Body of pancreas (tissue), 4 donors: ENCODE measurements at regions not wholly inside any gene's neighbourhood (a gene's known extent, or its start where the extent isn't known, plus 50 kb on each side); places are given as distances from the start of the nearest gene placed in this dataset.

Experiments
- ATAC-seq: fragments of 150-250 bp; one replicate; pipeline ENCODE4 v1.9.1; 2016
- DNase-seq, 4 donors: peaks; one replicate each; pipeline ENCODE4 v3.0.0-alpha.2; 2019
- H3K27ac ChIP-seq, 4 donors: fragments of 200-600 bp; sonication (generic); 1 replicate in 3 of 4; 2 replicates in 1 of 4; pipeline versions ENCODE4 v1.5.1 to v1.6.1; 2016 to 2019; ENCODE audit warnings: mild to moderate bottlenecking in 1 of 4, mixed read lengths in 1 of 4, moderate library complexity in 1 of 4
- H3K27me3 ChIP-seq, 2 donors: fragments of 200-600 bp; sonication (generic); one replicate each; pipeline ENCODE4 v1.6.0; 2016; ENCODE audit warnings: mild to moderate bottlenecking in 1 of 2
- H3K36me3 ChIP-seq, 2 donors: fragments of 200-600 bp; sonication (generic); replicated peaks in 1 of 2; 2 replicates each; pipeline ENCODE4 v1.5.1; 2016; ENCODE audit warnings: low read depth in 2 of 2; ENCODE audit not compliant: insufficient read depth in 1 of 2
- H3K4me1 ChIP-seq: fragments of 200-600 bp; sonication (generic); one replicate; pipeline ENCODE4 v1.6.0; 2016
- H3K4me3 ChIP-seq, 2 donors: fragments of 200-600 bp; sonication (generic); 1 replicate in 1 of 2; 2 replicates in 1 of 2; pipeline ENCODE4 v1.5.1; 2016 to 2019
- H3K9me3 ChIP-seq, 3 donors: fragments of 200-600 bp; sonication (generic); 1 replicate in 2 of 3; 2 replicates in 1 of 3; pipeline ENCODE4 v1.5.1; 2016
- POLR2A ChIP-seq, 3 donors: fragments of 450-650 bp; IDR thresholded peaks; one replicate each; pipeline ENCODE4 v1.6.1; 2016; ENCODE audit warnings: antibody characterized with exemption in 3 of 3, mild to moderate bottlenecking in 2 of 3
- WGBS, 2 donors: methylation state at CpG; one replicate each; pipeline ENCODE4 v1.1.5; 2017; 5-methylcytosine and 5-hydroxymethylcytosine counted together
- intact Hi-C: fragments of 100-400 bp; cut with DNase I; formaldehyde crosslinking; loops from one replicate; pipeline ENCODE4 v1.15.1; 2023
- TF ChIP-seq, protein P1 (sequence below), 7 experiments: fragments of 450-650 bp in 4 of 7; fragments of 200-600 bp in 3 of 7; sonication (generic) in 3 of 7; IDR thresholded peaks; one replicate each; pipeline ENCODE4 v1.5.1; 2016 to 2019; ENCODE audit warnings: antibody characterized with exemption in 7 of 7

DNA sequence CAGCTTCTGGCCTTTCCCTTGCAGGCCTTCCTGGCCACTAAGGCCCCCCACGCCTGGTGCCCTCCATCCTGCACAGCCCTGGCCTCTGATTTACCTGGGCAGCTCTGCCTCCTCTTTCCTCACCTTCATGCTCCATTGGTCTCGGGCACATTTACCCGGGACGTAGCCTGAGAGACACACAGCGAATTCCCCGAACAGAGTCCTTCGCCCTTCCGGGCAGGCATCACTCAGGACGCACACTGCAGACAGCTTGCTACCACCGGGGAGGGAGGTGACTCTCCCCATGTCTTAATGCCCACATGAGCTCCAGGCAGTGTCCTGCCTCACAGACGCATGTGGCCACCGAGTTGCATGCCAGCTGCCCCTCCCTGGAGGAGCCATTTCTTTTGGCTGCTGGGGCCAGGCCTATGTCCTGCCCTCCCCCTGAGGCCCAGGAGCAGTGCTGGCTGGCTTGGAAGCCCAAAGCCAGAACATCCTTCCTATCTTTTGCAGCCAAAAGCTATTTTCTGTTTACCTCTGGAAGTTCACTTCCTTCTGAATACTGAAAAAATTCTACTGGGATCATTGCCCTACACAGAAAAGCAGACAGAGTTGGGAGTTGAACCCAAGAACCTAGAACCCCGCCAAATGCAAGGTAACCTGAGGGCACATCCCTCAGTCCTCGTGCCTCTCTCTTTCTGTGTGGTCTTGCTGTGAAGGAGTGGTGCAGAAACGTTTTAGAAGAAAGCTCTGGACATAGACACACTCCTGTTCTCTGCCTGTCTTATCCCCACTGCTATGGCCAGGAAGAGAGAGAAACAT is 209.5 kb downstream of the TOMM20 start:
- Histone ChIP-seq H3K36me3 (no peaks in the 10 kb centered on the region), H3K4me3 (no peak overlapping the region), H3K27ac (peak overlapping the region; percentile 33 to 82 (median 78)), H3K27me3 (no peaks in the 10 kb centered on the region), H3K9me3 (no peaks in the 10 kb centered on the region), H3K4me1 (peaks cover 64% of the 10 kb centered on the region)
- intact Hi-C loops: no loop called here
- DNase-seq (peak in 2 of 4 donors; percentile 28 to 37), ATAC-seq (no peak)
- 84 to 88% methylated on average over 15 of the region's 15 CpGs for WGBS, 2 donors
- TF ChIP-seq POLR2A (IDR thresholded peaks at IDR 0.05): no peak
- TF ChIP-seq, protein P1, sequence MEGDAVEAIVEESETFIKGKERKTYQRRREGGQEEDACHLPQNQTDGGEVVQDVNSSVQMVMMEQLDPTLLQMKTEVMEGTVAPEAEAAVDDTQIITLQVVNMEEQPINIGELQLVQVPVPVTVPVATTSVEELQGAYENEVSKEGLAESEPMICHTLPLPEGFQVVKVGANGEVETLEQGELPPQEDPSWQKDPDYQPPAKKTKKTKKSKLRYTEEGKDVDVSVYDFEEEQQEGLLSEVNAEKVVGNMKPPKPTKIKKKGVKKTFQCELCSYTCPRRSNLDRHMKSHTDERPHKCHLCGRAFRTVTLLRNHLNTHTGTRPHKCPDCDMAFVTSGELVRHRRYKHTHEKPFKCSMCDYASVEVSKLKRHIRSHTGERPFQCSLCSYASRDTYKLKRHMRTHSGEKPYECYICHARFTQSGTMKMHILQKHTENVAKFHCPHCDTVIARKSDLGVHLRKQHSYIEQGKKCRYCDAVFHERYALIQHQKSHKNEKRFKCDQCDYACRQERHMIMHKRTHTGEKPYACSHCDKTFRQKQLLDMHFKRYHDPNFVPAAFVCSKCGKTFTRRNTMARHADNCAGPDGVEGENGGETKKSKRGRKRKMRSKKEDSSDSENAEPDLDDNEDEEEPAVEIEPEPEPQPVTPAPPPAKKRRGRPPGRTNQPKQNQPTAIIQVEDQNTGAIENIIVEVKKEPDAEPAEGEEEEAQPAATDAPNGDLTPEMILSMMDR (IDR thresholded peaks at IDR 0.05): no peak

DNA sequence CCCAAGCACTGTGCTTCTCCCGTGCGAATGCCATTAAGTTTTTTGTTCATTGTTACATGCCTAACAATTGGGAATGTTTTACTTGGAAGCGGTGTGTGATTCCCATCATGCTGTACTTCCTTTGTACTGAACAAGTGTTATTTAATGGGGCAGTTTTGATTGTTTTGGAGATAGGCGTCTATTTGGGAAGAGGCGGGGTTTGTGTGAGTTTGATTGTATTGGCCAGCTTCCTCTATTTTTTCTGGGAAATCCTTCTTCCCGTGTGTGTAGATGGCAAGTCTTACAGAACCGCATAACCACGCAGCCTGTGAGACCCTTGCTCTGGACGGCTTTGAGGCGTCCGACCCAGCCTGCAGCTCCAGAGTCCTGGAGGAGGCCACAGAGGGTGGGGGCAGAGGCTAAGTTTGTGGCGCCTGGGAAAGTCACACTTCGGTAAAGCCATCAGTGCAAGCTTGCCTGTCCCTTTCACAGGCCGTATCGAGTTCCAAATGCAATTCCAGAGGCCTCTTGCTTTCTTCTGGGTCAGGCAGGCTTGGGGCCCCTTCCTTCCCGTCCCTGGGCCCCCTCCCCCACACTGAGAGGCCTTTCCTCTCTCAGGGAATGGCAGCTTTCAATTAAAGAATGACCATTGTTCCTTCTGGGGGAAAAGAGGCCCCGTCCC is 210.3 kb downstream of the TOMM20 start:
- intact Hi-C loops: no loop called here
- Histone ChIP-seq H3K27me3 (no peaks in the 10 kb centered on the region), H3K36me3 (no peaks in the 10 kb centered on the region), H3K4me3 (no peak overlapping the region), H3K9me3 (no peaks in the 10 kb centered on the region), H3K4me1 (peaks cover 70% of the 10 kb centered on the region), H3K27ac (peak overlapping the region; percentile 78 to 82 (median 80))
- peak; percentile 80 for ATAC-seq
- TF ChIP-seq POLR2A (IDR thresholded peaks at IDR 0.05): peak in 2 of 3 donors; percentile 22 to 35
- TF ChIP-seq, protein P1 (IDR thresholded peaks at IDR 0.05): peak in 3 of 7 experiments; percentile 3 to 10 (median 7)
- WGBS, 2 donors: 13 to 14% methylated on average over 9 to 17 of the region's 17 CpGs
- peak; percentile 40 to 64 (median 47) for DNase-seq

DNA sequence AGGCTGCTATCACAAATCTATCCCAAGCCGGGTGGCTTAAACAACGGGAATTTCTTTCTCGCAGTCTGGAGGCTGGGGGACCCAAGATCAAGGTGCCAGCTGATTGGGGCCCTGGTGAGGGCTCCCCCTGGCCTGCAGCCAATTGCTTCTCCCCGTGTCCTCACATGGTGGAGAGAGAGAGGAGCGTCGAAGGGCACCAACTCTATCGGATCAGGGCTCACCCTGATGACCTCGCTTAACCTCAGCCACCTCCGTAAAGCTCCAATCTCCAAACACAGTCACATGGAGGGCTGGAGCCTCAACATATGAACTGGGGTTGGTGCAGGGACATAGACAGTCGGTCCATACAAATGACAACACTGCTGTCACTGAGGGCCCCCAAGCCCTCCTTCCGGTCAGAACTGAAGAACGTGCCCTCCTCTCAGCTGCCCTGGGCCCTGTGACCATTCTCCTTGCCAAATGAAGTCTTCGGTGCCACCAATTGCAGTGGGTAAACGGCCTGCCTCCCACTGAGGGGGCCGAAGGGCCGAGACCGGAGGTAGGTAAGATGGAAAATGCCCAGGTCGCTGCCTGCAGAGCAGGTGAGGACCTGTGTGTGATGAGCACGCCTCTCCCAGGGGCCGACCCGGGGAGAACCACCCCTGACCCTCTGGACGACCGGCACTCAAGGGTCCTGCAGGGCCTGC is 211.0 kb downstream of the TOMM20 start:
- H3K27ac ChIP-seq: peak overlapping the region; percentile 78 to 82 (median 80)
- intact Hi-C loops: no loop called here
- H3K4me1 ChIP-seq: peaks cover 77% of the 10 kb centered on the region
- no peak overlapping the region for H3K4me3 ChIP-seq
- DNase-seq (peak in 2 of 4 donors; percentile 10 to 36), ATAC-seq (no peak)
- no peak for TF ChIP-seq POLR2A (IDR thresholded peaks at IDR 0.05)
- no peaks in the 10 kb centered on the region for H3K9me3 ChIP-seq
- 69 to 72% methylated on average over 15 to 23 of the region's 23 CpGs for WGBS, 2 donors
- H3K27me3 ChIP-seq: no peaks in the 10 kb centered on the region
- no peaks in the 10 kb centered on the region for H3K36me3 ChIP-seq

DNA sequence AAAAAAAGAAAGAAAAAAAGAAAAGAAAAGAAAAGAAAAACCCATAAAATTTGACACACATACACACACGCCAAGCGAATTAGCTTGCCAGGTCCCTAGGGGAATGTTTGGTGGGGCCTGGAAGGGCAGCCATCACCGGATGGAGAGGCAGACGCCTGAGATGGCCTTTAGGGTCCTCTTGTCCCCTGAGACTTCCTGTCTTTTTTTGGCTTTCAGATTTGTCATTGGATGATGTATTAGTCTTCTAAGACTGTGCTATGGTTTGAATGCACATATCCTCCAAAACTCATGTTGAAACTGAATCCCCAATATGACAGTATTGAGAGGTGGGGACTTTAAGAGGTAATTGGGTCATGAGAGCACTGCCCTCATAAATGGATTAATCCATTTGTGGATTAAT is 211.8 kb downstream of the TOMM20 start:
- Histone ChIP-seq H3K36me3 (no peaks in the 10 kb centered on the region), H3K9me3 (no peaks in the 10 kb centered on the region), H3K27me3 (no peaks in the 10 kb centered on the region), H3K4me3 (no peak overlapping the region), H3K4me1 (peaks cover 78% of the 10 kb centered on the region), H3K27ac (peak overlapping the region; percentile 54 to 81 (median 78))
- intact Hi-C loops: no loop called here
- peak in 1 of 4 donors; percentile 7 for DNase-seq
- no peak for TF ChIP-seq POLR2A (IDR thresholded peaks at IDR 0.05)
- TF ChIP-seq, protein P1 (IDR thresholded peaks at IDR 0.05): no peak
- WGBS, 2 donors: 81 to 86% methylated on average over 4 of the region's 4 CpGs
- no peak for ATAC-seq
